Endothelial cell of umbilical vein (primary cell): ENCODE measurements at regions not wholly inside any gene's neighbourhood (a gene's known extent, or its start where the extent isn't known, plus 50 kb on each side); places are given as distances from the start of the nearest gene placed in this dataset.

Experiments
- CTCF ChIP-seq, 2 donors: IDR thresholded peaks; 1 replicate in 1 of 2; 2 replicates in 1 of 2; pipeline ENCODE4 v1.5.1; 2011; ENCODE audit warnings: low read length in 2 of 2, mild to moderate bottlenecking in 2 of 2, moderate library complexity in 2 of 2, control low read depth in 1 of 2, inconsistent platforms in 1 of 2, low read depth in 1 of 2; ENCODE audit not compliant: insufficient read depth in 1 of 2; ENCODE audit errors: extremely low read depth in 1 of 2
- EZH2 ChIP-seq: IDR thresholded peaks from 2 replicates; pipeline ENCODE4 v1.6.1; 2012; ENCODE audit warnings: borderline replicate concordance, low read depth, mild to moderate bottlenecking, moderate library complexity, low read length, inconsistent platforms; ENCODE audit not compliant: severe bottlenecking

DNA sequence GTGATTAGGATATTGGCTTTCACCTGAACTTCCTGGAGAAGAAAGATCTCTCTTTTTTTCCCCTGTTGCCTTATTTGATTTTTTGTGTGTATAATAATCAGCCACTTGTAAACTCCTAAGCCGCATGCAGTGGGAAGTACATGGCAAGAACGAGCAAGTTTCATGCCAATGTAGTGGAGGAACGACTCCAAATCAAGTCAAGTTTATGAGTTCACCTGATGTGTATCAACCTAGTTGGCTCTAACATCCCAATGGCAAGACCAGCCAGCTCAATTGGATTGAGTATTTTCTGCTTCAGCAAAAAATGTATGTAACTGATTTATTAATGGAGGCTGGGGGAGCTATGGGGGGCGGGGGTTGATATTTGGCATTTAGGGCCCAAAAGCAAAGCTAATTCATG, 65.5 kb upstream of the LYZL1 start:
- TF ChIP-seq EZH2 (no peak), CTCF (IDR thresholded peaks at IDR 0.05; ENCODE audit: extremely low read depth in 1 of 2, insufficient read depth in 1 of 2, low read depth in 1 of 2, low read length in 2 of 2) (no peak)
